ENCODE measurements at regions not wholly inside any gene's neighbourhood (a gene's known extent, or its start where the extent isn't known, plus 50 kb on each side); places are given as distances from the start of the nearest gene placed in this dataset.

GRCh38 chr5:107213025-107213424 lies 457.7 kb downstream of the EFNA5 start:
- peak; percentile 40 for DNase-seq

DNA sequence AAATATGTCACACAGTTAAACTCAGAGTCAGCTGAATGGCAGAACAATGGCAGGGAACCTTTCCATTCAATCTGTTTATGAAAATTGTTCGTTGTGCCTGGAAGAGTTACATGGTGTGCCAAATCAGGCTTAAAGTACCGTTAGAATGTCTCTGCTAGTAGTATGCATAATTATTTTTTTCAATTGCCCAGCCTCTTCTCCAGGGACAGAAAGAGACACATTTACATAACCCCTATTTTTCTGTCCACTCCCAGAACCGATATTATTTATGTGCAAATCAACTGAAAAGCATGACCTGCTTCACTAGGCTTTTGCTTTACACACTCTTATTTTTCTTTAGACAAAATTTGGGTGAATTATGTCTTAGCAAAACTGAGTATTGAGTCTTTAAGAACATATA lies 459.1 kb downstream of the EFNA5 start:
- DNase-seq: no peak

- no peak for DNase-seq
Observed at GRCh38 chr5:107208867-107209266, 461.9 kb downstream of the EFNA5 start.

- DNase-seq: no peak
Observed at GRCh38 chr5:107204413-107204812, 466.3 kb downstream of the EFNA5 start.

DNA sequence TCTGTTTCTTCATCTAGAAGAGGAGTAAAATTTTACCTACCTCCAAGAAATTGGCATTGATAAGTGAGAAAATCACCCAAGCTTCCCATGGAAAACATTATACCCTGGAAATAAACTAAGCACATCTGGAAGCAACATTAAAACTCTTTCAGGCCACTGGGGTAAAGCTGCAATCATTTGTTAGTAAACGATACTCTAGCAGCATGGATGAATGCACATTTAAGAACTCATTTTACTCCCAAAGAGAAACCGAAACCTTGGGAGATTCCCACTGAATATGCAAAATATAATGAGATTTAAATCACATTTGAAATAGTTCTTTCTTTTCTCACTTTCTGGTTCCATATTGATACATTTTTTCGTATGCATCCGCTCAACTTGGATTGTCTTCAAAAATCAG lies 467.5 kb downstream of the EFNA5 start:
- DNase-seq: no peak

GRCh38 chr5:107199756-107200155 lies 471.0 kb downstream of the EFNA5 start:
- DNase-seq: no peak

DNA sequence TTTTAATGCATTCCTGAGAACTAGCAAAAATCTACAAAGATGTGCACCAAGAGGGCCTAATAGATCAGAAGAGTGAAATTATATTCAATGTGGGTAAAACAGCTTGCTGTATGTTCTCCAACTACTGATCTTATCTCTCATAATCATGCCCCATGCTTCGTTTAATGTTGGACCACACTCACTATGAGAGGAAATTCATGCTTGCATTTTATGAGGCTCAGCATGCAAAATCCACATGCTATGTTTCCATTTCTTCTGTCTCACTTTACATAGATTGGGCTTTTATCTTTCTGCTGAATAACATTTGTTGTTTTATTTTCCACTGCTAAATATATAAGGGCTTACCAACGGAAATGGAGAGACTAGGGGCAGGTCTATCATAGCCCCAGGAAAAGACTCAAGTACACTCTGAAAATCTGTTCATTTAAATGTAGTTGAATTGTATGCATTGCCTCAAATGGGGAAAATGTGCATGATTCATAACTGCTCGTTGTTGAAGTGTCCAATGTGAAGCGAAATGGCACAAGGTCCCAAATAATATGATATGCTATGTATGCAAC lies 474.2 kb downstream of the EFNA5 start:
- no peak for DNase-seq

DNA sequence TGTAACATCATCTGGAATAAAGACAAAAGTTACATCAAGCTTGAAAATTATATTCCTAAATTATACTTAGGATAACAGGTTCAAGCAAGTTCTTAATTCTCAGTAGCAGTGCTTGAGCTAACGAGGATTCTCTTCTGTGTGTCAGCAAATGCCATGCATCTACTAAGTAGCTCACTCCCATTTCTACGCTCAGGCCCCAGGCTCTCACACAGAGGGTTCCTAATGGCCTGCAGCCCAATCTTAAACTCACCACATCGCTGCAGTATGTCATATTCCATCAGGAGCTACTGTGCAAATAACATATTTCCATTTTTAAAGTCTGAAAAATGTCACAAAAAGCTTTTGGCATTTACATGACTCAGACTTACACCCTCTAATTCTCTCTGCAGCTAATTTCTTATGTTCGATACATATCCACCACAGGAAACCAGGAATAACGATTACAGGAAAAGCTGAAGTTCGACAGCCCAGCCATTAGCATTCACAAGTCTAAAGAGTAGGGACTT lies 474.8 kb downstream of the EFNA5 start:
- DNase-seq: no peak

DNA sequence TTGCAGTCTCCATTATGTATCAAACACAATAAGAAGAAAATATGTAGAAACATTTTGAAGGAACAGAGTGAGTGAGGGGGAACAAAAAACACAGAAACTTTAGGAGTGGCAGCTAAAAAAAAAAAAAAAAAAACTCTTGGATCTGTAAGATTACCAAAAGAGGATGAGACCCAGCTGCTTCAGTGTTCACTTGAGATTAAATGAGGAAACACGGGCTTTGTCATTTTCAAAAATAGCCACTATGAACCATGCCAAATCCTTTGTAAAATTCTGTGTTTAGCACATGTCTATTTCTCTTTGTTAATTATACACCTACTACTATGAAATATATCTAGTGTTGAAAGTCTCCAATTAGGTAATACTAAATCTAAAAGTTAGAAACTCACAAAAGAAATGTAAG lies 485.9 kb downstream of the EFNA5 start:
- DNase-seq: no peak

DNA sequence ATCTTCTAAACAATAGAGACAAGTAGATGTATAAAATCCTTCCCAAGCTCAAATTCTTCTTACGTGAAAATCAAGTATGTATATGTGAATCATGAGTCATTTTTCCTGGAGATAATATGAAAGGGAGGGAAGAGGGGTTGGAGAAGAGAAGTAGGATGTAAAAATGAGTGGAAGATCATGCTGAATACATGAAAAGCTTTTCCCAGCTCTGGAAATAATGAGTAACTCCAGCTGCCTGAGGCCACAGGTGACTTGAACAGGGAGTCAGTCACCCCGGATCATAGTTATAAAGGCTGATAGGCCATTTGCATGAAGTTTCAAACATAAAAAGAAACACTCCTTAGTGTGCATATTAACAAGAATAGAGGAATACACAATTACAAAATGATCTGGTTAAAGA lies 486.7 kb downstream of the EFNA5 start:
- DNase-seq: no peak

GRCh38 chr5:107170620-107171019 lies 500.1 kb downstream of the EFNA5 start:
- no peak for DNase-seq

GRCh38 chr5:107169867-107170266 lies 500.9 kb downstream of the EFNA5 start:
- DNase-seq: no peak

- no peak for DNase-seq
Observed at GRCh38 chr5:107168848-107169752, 501.6 kb downstream of the EFNA5 start.

DNA sequence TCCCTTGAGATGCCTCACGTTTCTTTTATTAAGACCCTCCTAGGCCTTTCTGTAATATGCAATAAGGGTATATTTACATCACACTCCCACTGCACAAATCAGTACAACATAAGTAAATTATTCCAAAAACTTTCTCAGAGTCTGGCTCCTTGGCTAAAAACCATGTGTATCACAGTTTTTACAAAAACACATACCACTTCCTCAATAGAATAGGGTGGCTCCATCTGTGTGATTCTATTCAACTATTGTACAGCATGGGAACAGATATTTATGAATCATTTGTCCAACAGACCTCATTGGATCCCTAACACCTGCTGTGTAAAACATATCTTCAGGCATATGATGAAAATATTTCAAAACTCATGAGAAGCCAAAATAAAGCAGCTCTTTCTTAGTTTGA lies 502.7 kb downstream of the EFNA5 start:
- no peak for DNase-seq

DNA sequence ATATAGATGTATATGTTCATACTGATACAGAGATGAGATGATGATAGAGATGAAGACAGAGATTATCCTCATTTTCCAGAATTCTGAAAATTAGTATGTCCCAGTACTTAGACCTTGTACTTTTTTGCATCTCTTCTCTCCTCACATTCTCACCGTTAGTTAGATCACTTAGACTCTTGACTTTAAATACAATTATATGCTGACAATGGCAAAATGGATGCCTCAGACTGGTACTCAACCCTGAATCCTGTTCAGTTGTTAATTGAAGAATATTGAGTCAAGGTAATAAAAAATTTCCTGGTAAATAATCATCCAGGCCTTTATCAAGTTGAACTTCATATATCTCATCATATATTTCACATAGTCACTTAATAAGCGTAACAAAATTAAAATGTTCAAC lies 505.4 kb downstream of the EFNA5 start:
- no peak for DNase-seq

GRCh38 chr5:107157809-107158208 lies 512.9 kb downstream of the EFNA5 start:
- DNase-seq: peak; percentile 41

GRCh38 chr5:107155707-107156106 lies 515.0 kb downstream of the EFNA5 start:
- no peak for DNase-seq

DNA sequence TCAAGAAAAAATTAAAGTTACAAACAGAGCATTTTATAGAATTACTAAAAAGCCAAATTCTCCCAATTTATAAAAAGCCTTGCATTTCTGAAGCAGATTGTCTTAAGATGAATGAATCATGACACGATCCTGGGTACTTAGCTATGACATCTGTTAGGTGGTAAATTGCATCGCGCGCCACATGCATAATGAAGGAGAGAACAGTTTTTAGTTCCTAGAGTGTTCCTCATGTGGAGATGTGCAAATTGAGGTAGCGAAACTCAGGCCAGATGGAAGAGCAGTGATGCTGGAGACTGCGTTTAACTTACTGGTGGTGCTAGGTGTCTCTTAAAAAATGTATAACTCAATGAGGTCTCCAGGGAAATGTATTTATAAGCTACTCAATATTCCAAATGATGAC lies 516.1 kb downstream of the EFNA5 start:
- DNase-seq: peak; percentile 24

- DNase-seq: peak; percentile 7
Observed at GRCh38 chr5:107153283-107153682, 517.5 kb downstream of the EFNA5 start.

GRCh38 chr5:107149243-107150005 lies 521.3 kb downstream of the EFNA5 start:
- no peak for DNase-seq

DNA sequence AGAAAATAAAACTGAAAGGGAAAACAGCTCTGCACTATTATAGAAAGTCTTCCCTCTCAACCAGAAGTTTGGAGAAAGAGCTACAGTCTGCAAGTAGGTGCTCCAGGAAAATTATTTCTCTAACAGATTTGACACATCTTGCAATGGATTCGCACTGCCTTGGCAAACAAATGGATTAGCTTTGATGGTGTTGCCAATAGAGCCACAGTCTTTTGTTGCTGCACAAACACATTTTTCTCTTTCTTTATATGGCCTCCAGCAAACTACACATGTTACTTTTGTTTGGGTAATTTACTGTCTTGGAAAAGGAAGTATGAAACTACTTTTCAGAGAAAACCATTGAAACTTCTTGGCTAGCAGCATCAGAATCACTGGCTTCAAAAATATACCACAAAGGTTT lies 523.1 kb downstream of the EFNA5 start:
- no peak for DNase-seq

GRCh38 chr5:107146901-107147300 lies 523.8 kb downstream of the EFNA5 start:
- no peak for DNase-seq

GRCh38 chr5:107135391-107135790 lies 535.3 kb downstream of the EFNA5 start:
- DNase-seq: no peak

- no peak for DNase-seq
Observed at GRCh38 chr5:107134931-107135330, 535.8 kb downstream of the EFNA5 start.

All from retina (tissue), 1 donor.